H1 (cell line): ENCODE measurements at regions not wholly inside any gene's neighbourhood (a gene's known extent, or its start where the extent isn't known, plus 50 kb on each side); places are given as distances from the start of the nearest gene placed in this dataset.

Experiments used
- BCL11A ChIP-seq, 2 experiments: IDR thresholded peaks; one replicate each; pipeline ENCODE4 v1.6.1; 2011; ENCODE audit warnings: low read depth in 2 of 2, low read length in 2 of 2, mild to moderate bottlenecking in 2 of 2
- CTCF ChIP-seq, 3 experiments: IDR thresholded peaks; 1 replicate in 2 of 3; 2 replicates in 1 of 3; pipeline versions ENCODE4 v1.5.1 to v1.6.1; 2011; ENCODE audit warnings: low read length in 3 of 3, mild to moderate bottlenecking in 3 of 3, inconsistent platforms in 2 of 3, low read depth in 1 of 3, moderate library complexity in 1 of 3; ENCODE audit not compliant: insufficient read depth in 1 of 3; ENCODE audit errors: control extremely low read depth in 1 of 3
- EGR1 ChIP-seq: IDR thresholded peaks from 2 replicates; pipeline ENCODE4 v1.6.1; 2011; ENCODE audit warnings: low read depth, low read length, borderline replicate concordance
- EP300 ChIP-seq, 2 experiments: IDR thresholded peaks; 1 replicate in 1 of 2; 2 replicates in 1 of 2; pipeline ENCODE4 v1.6.1; 2011 to 2012; ENCODE audit warnings: low read depth in 2 of 2, low read length in 2 of 2, mild to moderate bottlenecking in 2 of 2, borderline replicate concordance in 1 of 2, inconsistent platforms in 1 of 2, moderate library complexity in 1 of 2
- EZH2 ChIP-seq: fragments of 200-600 bp; sonication (generic); IDR thresholded peaks from 2 replicates; pipeline ENCODE4 v1.7.1; 2012; ENCODE audit warnings: low read depth, mild to moderate bottlenecking, moderate library complexity, low read length, inconsistent platforms; ENCODE audit not compliant: severe bottlenecking
- GABPA ChIP-seq: IDR thresholded peaks from 2 replicates; pipeline ENCODE4 v1.6.1; 2011; ENCODE audit warnings: mild to moderate bottlenecking, low read length, moderate library complexity, borderline replicate concordance; ENCODE audit not compliant: insufficient read depth
- PHF8 ChIP-seq: fragments of 200-600 bp; sonication (generic); conservative IDR thresholded peaks from 2 replicates; pipeline ENCODE4 v1.7.1; 2012; ENCODE audit warnings: low read depth, mild to moderate bottlenecking, inconsistent platforms, low read length, moderate library complexity
- RAD21 ChIP-seq, 2 experiments: IDR thresholded peaks in 1 of 2; conservative IDR thresholded peaks in 1 of 2; 2 replicates each; pipeline ENCODE4 v1.6.1; 2011; ENCODE audit warnings: low read depth in 2 of 2, low read length in 2 of 2, improper control_type of control experiment in 1 of 2, inconsistent platforms in 1 of 2, mild to moderate bottlenecking in 1 of 2, moderate library complexity in 1 of 2
- RFX5 ChIP-seq: IDR thresholded peaks from 2 replicates; pipeline ENCODE4 v1.6.1; 2011; ENCODE audit warnings: low read depth, low read length, improper control_type of control experiment, borderline replicate concordance
- TF ChIP-seq, protein P1 (sequence below): IDR thresholded peaks from 2 replicates; pipeline ENCODE4 v1.6.1; 2012; ENCODE audit warnings: inconsistent platforms

GRCh38 chr12:92582893-92583292 is 119.9 kb upstream of the PLEKHG7 start:
- no peak for TF ChIP-seq EZH2
- no peak for TF ChIP-seq RAD21 (IDR thresholded peaks at IDR 0.05 in 1 of 2, conservative IDR thresholded peaks at IDR 0.05 in 1 of 2; ENCODE audit: low read depth in 2 of 2, low read length in 2 of 2)
- TF ChIP-seq PHF8 = no peak
- no peak for TF ChIP-seq CTCF (IDR thresholded peaks at IDR 0.05; ENCODE audit: control extremely low read depth in 1 of 3, insufficient read depth in 1 of 3, low read depth in 1 of 3, low read length in 3 of 3)
- TF ChIP-seq BCL11A (IDR thresholded peaks at IDR 0.05; ENCODE audit: low read depth in 2 of 2, low read length in 2 of 2) = no peak
- TF ChIP-seq, protein P1, sequence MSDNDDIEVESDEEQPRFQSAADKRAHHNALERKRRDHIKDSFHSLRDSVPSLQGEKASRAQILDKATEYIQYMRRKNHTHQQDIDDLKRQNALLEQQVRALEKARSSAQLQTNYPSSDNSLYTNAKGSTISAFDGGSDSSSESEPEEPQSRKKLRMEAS = no peak
- TF ChIP-seq RFX5 = no peak
- TF ChIP-seq GABPA = no peak
- no peak for TF ChIP-seq EP300 (IDR thresholded peaks at IDR 0.05; ENCODE audit: borderline replicate concordance in 1 of 2, low read depth in 2 of 2, low read length in 2 of 2)
- no peak for TF ChIP-seq EGR1
